Keratinocyte (primary cell): ENCODE measurements at regions not wholly inside any gene's neighbourhood (a gene's known extent, or its start where the extent isn't known, plus 50 kb on each side); places are given as distances from the start of the nearest gene placed in this dataset.

ENCODE experiments used
- DNase-seq: peaks from one replicate; pipeline ENCODE4 v3.0.0-alpha.2; 2011; ENCODE audit warnings: low read depth, missing footprints, low spot score
- FAIRE-seq: peaks from 2 replicates; lab custom pipeline; 2011; peaks lifted over from hg19 to GRCh38; lab: Jason Lieb, UNC
- H2AFZ ChIP-seq: 2 replicates; pipeline ENCODE4 v1.6.0; 2012; ENCODE audit warnings: low read length, control low read depth, inconsistent platforms; ENCODE audit not compliant: control insufficient read depth
- H3K27ac ChIP-seq: 2 replicates; pipeline ENCODE4 v1.5.1; 2011; ENCODE audit warnings: low read length; ENCODE audit not compliant: control insufficient read depth, insufficient read depth
- H3K27me3 ChIP-seq: 3 replicates; pipeline ENCODE4 v1.6.0; 2011; ENCODE audit warnings: low read length; ENCODE audit not compliant: control insufficient read depth, insufficient read depth; ENCODE audit errors: extremely low read depth
- H3K36me3 ChIP-seq, 2 experiments: 2 replicates in 1 of 2; 3 replicates in 1 of 2; pipeline ENCODE4 v1.5.1; 2011; ENCODE audit warnings: low read length in 2 of 2, mild to moderate bottlenecking in 1 of 2; ENCODE audit not compliant: control insufficient read depth in 2 of 2, insufficient read depth in 2 of 2; ENCODE audit errors: extremely low read depth in 1 of 2
- H3K4me1 ChIP-seq: 3 replicates; pipeline ENCODE4 v1.5.1; 2011; ENCODE audit warnings: low read length; ENCODE audit not compliant: control insufficient read depth, insufficient read depth; ENCODE audit errors: extremely low read depth
- H3K4me2 ChIP-seq: 3 replicates; pipeline ENCODE4 v1.6.0; 2011; ENCODE audit warnings: low read depth, low read length; ENCODE audit not compliant: control insufficient read depth, insufficient read depth; ENCODE audit errors: extremely low read depth
- H3K4me3 ChIP-seq, 3 experiments: fragments of 200-600 bp in 1 of 3; sonication (generic) in 1 of 3; 2 replicates in 2 of 3; 3 replicates in 1 of 3; pipeline ENCODE4 v1.5.1; 2011 to 2016; ENCODE audit warnings: low read length in 3 of 3, mild to moderate bottlenecking in 3 of 3, control low read depth in 2 of 3, inconsistent platforms in 1 of 3, low read depth in 1 of 3, mixed read lengths in 1 of 3, mixed run types in 1 of 3, moderate library complexity in 1 of 3; ENCODE audit not compliant: control insufficient read depth in 2 of 3, insufficient read depth in 2 of 3; ENCODE audit errors: extremely low read depth in 1 of 3
- H3K79me2 ChIP-seq: 2 replicates; pipeline ENCODE4 v1.6.0; 2012; ENCODE audit warnings: low read length; ENCODE audit not compliant: control insufficient read depth, insufficient read depth
- H3K9ac ChIP-seq: 3 replicates; pipeline ENCODE4 v1.6.0; 2011; ENCODE audit warnings: low read length; ENCODE audit not compliant: control insufficient read depth, insufficient read depth; ENCODE audit errors: extremely low read depth
- H3K9me1 ChIP-seq: 3 replicates; pipeline ENCODE4 v1.6.0; 2011; ENCODE audit warnings: low read length; ENCODE audit not compliant: control insufficient read depth, insufficient read depth; ENCODE audit errors: extremely low read depth
- H3K9me3 ChIP-seq: 2 replicates; pipeline ENCODE4 v1.5.1; 2012; ENCODE audit warnings: low read depth, low read length; ENCODE audit not compliant: control insufficient read depth
- H4K20me1 ChIP-seq: 3 replicates; pipeline ENCODE4 v1.6.0; 2011; ENCODE audit warnings: low read length; ENCODE audit not compliant: control insufficient read depth, insufficient read depth; ENCODE audit errors: extremely low read depth
- CTCF ChIP-seq, 3 experiments: IDR thresholded peaks in 1 of 3; conservative IDR thresholded peaks in 1 of 3; optimal IDR thresholded peaks in 1 of 3; 2 replicates in 2 of 3; 3 replicates in 1 of 3; pipeline versions ENCODE3 to v1.5.1; 2011; ENCODE audit warnings: low read length in 3 of 3, mild to moderate bottlenecking in 3 of 3, moderate library complexity in 2 of 3, control low read depth in 1 of 3, inconsistent platforms in 1 of 3; ENCODE audit not compliant: insufficient read depth in 2 of 3; ENCODE audit errors: extremely low read depth in 1 of 3
- EZH2 ChIP-seq: IDR thresholded peaks from one replicate; pipeline ENCODE4 v1.6.1; 2012; ENCODE audit warnings: inconsistent platforms, mild to moderate bottlenecking, low read length, moderate library complexity
- dilution Hi-C: fragments of 300-500 bp; cut with MboI; formaldehyde crosslinking; loops from one replicate; pipeline ENCODE4 v1.7.0; 2020; ENCODE audit warnings: low sequenced_read_pairs; ENCODE audit not compliant: extremely low pct_ligation_motif_present

DNA sequence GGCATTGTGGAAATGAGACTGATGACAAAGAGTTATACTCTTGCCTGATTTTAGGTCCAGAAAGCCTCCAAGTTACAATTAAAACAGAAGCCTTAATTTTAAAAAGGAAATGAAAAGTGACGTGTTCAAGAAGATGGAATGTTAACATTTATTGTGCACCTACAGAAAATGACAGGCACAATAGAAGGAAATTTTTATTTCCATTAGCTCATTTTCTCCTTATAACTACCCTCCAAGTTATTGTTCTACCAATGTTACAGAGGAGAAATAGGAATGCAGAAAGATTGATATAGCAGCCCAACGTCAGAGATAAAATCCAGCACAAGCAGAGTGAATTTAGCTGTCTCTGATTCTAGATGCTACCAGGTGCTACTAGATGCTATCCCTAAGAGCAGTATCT lies 736.9 kb upstream of the KIRREL3 start:
- dilution Hi-C loops = no loop called here
- no peak overlapping the region for H2AFZ ChIP-seq
- H3K9me3 ChIP-seq = no peaks in the 10 kb centered on the region
- no peaks in the 10 kb centered on the region for H3K4me1 ChIP-seq
- H3K4me3 ChIP-seq = no peak overlapping the region
- no peak overlapping the region for H3K4me2 ChIP-seq
- H3K9ac ChIP-seq = no peak overlapping the region
- no peaks in the 10 kb centered on the region for H4K20me1 ChIP-seq
- DNase-seq (no peak), FAIRE-seq (no peak)
- no peak overlapping the region for H3K27ac ChIP-seq
- no peaks in the 10 kb centered on the region for H3K36me3 ChIP-seq
- H3K9me1 ChIP-seq = no peaks in the 10 kb centered on the region
- no peak for TF ChIP-seq CTCF (optimal IDR thresholded peaks at IDR 0.05 in 1 of 3, IDR thresholded peaks at IDR 0.05 in 1 of 3, conservative IDR thresholded peaks at IDR 0.05 in 1 of 3; ENCODE audit: extremely low read depth in 1 of 3, insufficient read depth in 2 of 3, low read length in 3 of 3)
- TF ChIP-seq EZH2 = no peak
- no peaks in the 10 kb centered on the region for H3K79me2 ChIP-seq
- no peaks in the 10 kb centered on the region for H3K27me3 ChIP-seq

GRCh38 chr11:127733552-127733951 lies 733.0 kb upstream of the KIRREL3 start:
- no peaks in the 10 kb centered on the region for H3K36me3 ChIP-seq
- TF ChIP-seq EZH2 (no peak), CTCF (optimal IDR thresholded peaks at IDR 0.05 in 1 of 3, IDR thresholded peaks at IDR 0.05 in 1 of 3, conservative IDR thresholded peaks at IDR 0.05 in 1 of 3; ENCODE audit: extremely low read depth in 1 of 3, insufficient read depth in 2 of 3, low read length in 3 of 3) (no peak)
- DNase-seq (no peak), FAIRE-seq (no peak)
- no peak overlapping the region for H3K9ac ChIP-seq
- H3K27me3 ChIP-seq = no peaks in the 10 kb centered on the region
- dilution Hi-C loops = no loop called here
- no peak overlapping the region for H3K4me2 ChIP-seq
- no peaks in the 10 kb centered on the region for H3K9me1 ChIP-seq
- no peaks in the 10 kb centered on the region for H3K9me3 ChIP-seq
- no peak overlapping the region for H3K27ac ChIP-seq
- no peaks in the 10 kb centered on the region for H4K20me1 ChIP-seq
- H3K4me1 ChIP-seq = no peaks in the 10 kb centered on the region
- H2AFZ ChIP-seq = no peak overlapping the region
- no peaks in the 10 kb centered on the region for H3K79me2 ChIP-seq
- H3K4me3 ChIP-seq = no peak overlapping the region
